ENCODE measurements at regions not wholly inside any gene's neighbourhood (a gene's known extent, or its start where the extent isn't known, plus 50 kb on each side); places are given as distances from the start of the nearest gene placed in this dataset.

- Histone ChIP-seq H3K79me2 (no peaks in the 10 kb centered on the region), H2AFZ (no peak overlapping the region), H3K27ac (no peak overlapping the region), H4K20me1 (ENCODE audit: insufficient read depth, poor library complexity, severe bottlenecking) (no peaks in the 10 kb centered on the region), H3K36me3 (replicated peaks; ENCODE audit: insufficient read depth, low read depth) (no peaks in the 10 kb centered on the region), H3K9me2 (replicated peaks; ENCODE audit: insufficient read depth) (no peaks in the 10 kb centered on the region), H3K27me3 (no peaks in the 10 kb centered on the region), H3K4me3 (no peak overlapping the region), H3K4me2 (no peak overlapping the region), H3K9me3 (ENCODE audit: low read depth) (no peaks in the 10 kb centered on the region), H3K4me1 (ENCODE audit: insufficient read depth) (no peaks in the 10 kb centered on the region)
- no peak for DNase-seq (ENCODE audit: low spot score)
- TF ChIP-seq EZH2 (IDR thresholded peaks at IDR 0.05; ENCODE audit: borderline replicate concordance) (no peak), EZH2phosphoT487 (IDR thresholded peaks at IDR 0.05; ENCODE audit: low read depth, severe bottlenecking, unreplicated experiment) (no peak), CTCF (IDR thresholded peaks at IDR 0.05; ENCODE audit: poor library complexity) (no peak)
- 73% methylated on average over 4 of the region's 4 CpGs for WGBS (ENCODE audit: low lambda C conversion rate, missing lambda C conversion rate)
These were observed 733.9 kb upstream of the ARGLU1 start for GRCh38 chr13:107301724-107302374.

- H4K20me1 ChIP-seq (ENCODE audit: insufficient read depth, poor library complexity, severe bottlenecking), result no peaks in the 10 kb centered on the region
- TF ChIP-seq CTCF (IDR thresholded peaks at IDR 0.05; ENCODE audit: poor library complexity), result no peak
- TF ChIP-seq EZH2phosphoT487 (IDR thresholded peaks at IDR 0.05; ENCODE audit: low read depth, severe bottlenecking, unreplicated experiment), result no peak
- no peak for TF ChIP-seq EZH2 (IDR thresholded peaks at IDR 0.05; ENCODE audit: borderline replicate concordance)
- H3K36me3 ChIP-seq (replicated peaks; ENCODE audit: insufficient read depth, low read depth), result no peaks in the 10 kb centered on the region
- no peak for DNase-seq (ENCODE audit: low spot score)
- no peaks in the 10 kb centered on the region for H3K9me2 ChIP-seq (replicated peaks; ENCODE audit: insufficient read depth)
- no peaks in the 10 kb centered on the region for H3K4me1 ChIP-seq (ENCODE audit: insufficient read depth)
- H3K4me2 ChIP-seq, result no peak overlapping the region
- 74% methylated on average over 5 of the region's 5 CpGs for WGBS (ENCODE audit: low lambda C conversion rate, missing lambda C conversion rate)
- no peaks in the 10 kb centered on the region for H3K9me3 ChIP-seq (ENCODE audit: low read depth)
- H2AFZ ChIP-seq, result no peak overlapping the region
- H3K79me2 ChIP-seq, result no peaks in the 10 kb centered on the region
- no peak overlapping the region for H3K27ac ChIP-seq
- H3K4me3 ChIP-seq, result no peak overlapping the region
- no peaks in the 10 kb centered on the region for H3K27me3 ChIP-seq
These were observed 731.8 kb upstream of the ARGLU1 start for GRCh38 chr13:107299717-107300116.

- Histone ChIP-seq H3K36me3 (replicated peaks; ENCODE audit: insufficient read depth, low read depth) (no peaks in the 10 kb centered on the region), H4K20me1 (ENCODE audit: insufficient read depth, poor library complexity, severe bottlenecking) (no peaks in the 10 kb centered on the region), H3K27ac (no peak overlapping the region), H3K79me2 (no peaks in the 10 kb centered on the region), H3K27me3 (no peaks in the 10 kb centered on the region), H2AFZ (no peak overlapping the region), H3K4me3 (no peak overlapping the region), H3K4me1 (ENCODE audit: insufficient read depth) (no peaks in the 10 kb centered on the region), H3K4me2 (no peak overlapping the region), H3K9me2 (replicated peaks; ENCODE audit: insufficient read depth) (no peaks in the 10 kb centered on the region), H3K9me3 (ENCODE audit: low read depth) (no peaks in the 10 kb centered on the region)
- WGBS (ENCODE audit: low lambda C conversion rate, missing lambda C conversion rate), result 82% methylated on average over 4 of the region's 4 CpGs
- no peak for TF ChIP-seq EZH2 (IDR thresholded peaks at IDR 0.05; ENCODE audit: borderline replicate concordance)
- TF ChIP-seq EZH2phosphoT487 (IDR thresholded peaks at IDR 0.05; ENCODE audit: low read depth, severe bottlenecking, unreplicated experiment), result no peak
- TF ChIP-seq CTCF (IDR thresholded peaks at IDR 0.05; ENCODE audit: poor library complexity), result no peak
- DNase-seq (ENCODE audit: low spot score), result no peak
These were observed 728.9 kb upstream of the ARGLU1 start for GRCh38 chr13:107296804-107297203.

All from hepatocyte (in vitro differentiated cells).